ENCODE measurements at regions not wholly inside any gene's neighbourhood (a gene's known extent, or its start where the extent isn't known, plus 50 kb on each side); places are given as distances from the start of the nearest gene placed in this dataset.

DNA sequence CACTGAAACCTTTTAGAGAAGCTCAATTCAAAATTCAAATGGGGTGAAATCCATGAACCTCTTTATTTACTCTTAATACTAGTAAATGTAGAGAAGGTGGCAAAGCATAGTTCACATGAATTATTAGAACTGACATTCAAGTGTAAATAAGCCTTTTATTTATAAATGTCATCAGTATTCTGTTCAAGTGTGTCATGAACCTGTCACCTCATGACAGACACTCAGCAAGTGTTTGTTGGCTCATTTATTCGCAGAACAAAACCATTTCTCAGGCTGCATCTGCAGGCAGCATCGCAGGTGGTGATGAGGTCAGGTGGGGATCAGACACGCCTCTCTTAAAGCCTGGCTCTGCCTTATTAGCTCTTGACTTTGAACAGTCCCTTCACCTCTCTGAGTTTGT is 116.6 kb downstream of the SETD4 start:
- TF ChIP-seq CTCF (IDR thresholded peaks at IDR 0.05 in 4 of 5, conservative IDR thresholded peaks at IDR 0.05 in 1 of 5): no peak
- no peak for TF ChIP-seq POLR2A (IDR thresholded peaks at IDR 0.05)
